ENCODE measurements at regions not wholly inside any gene's neighbourhood (a gene's known extent, or its start where the extent isn't known, plus 50 kb on each side); places are given as distances from the start of the nearest gene placed in this dataset.

- Histone ChIP-seq H3K79me2 (ENCODE audit: insufficient read depth) (no peaks in the 10 kb centered on the region), H3K4me2 (no peak overlapping the region), H3K9me3 (no peaks in the 10 kb centered on the region), H3K9ac (no peak overlapping the region), H3K27me3 (ENCODE audit: insufficient read depth) (no peaks in the 10 kb centered on the region), H3K36me3 (replicated peaks in 1 of 2; ENCODE audit: control insufficient read depth in 1 of 2, insufficient read depth in 2 of 2, low read length in 1 of 2) (no peaks in the 10 kb centered on the region), H3K27ac (ENCODE audit: low read depth in 2 of 2, low read length in 1 of 2) (peak overlapping the region in 1 of 2 experiments; percentile 84; a peak in 2 of 4 replicates), H3K4me1 (ENCODE audit: control insufficient read depth in 1 of 2, insufficient read depth in 2 of 2, low read depth in 1 of 2, low read length in 1 of 2) (peaks cover 8 to 13% of the 10 kb centered on the region in 2 experiments; a peak in 2 of 4 replicates), H3K9me2 (no peaks in the 10 kb centered on the region), H3K4me3 (ENCODE audit: low read depth in 2 of 2, low read length in 1 of 2) (no peak overlapping the region), H2AFZ (ENCODE audit: low read depth) (no peak overlapping the region), H3F3A (replicated peaks; ENCODE audit: insufficient read depth) (no peaks in the 10 kb centered on the region), H4K20me1 (ENCODE audit: insufficient read depth) (no peaks in the 10 kb centered on the region)
- ChIA-PET CTCF (interaction anchor here (1.3 to 2.5 kb wide), 2 partner anchors 15 to 643 kb away, joined by 4 to 11 read pairs; no protein-coding TSS in a partner anchor), POLR2A (no interaction called here)
- DNase-seq: peak; percentile 9
- 54% methylated on average over 5 of the region's 5 CpGs for WGBS (ENCODE audit: low lambda C conversion rate)
- TF ChIP-seq YY1 (IDR thresholded peaks at IDR 0.05; ENCODE audit: low read depth): no peak
- TF ChIP-seq REST (IDR thresholded peaks at IDR 0.05; ENCODE audit: low read depth, low read length): no peak
- TF ChIP-seq EP300 (IDR thresholded peaks at IDR 0.05; ENCODE audit: borderline replicate concordance in 1 of 2, low read depth in 1 of 2, low read length in 1 of 2): peak in 1 of 2 experiments; percentile 53; a peak in 1 of 4 replicates
- TF ChIP-seq EZH2phosphoT487 (IDR thresholded peaks at IDR 0.05; ENCODE audit: borderline replicate concordance, low read depth): no peak
- TF ChIP-seq FOSL2 (IDR thresholded peaks at IDR 0.05; ENCODE audit: borderline replicate concordance, low read depth): no peak
- 0 out of 2 replicates have a peak, but pooled peaks have one; percentile 8 for TF ChIP-seq RCOR1 (IDR thresholded peaks at IDR 0.05; ENCODE audit: low read length)
- no peak for TF ChIP-seq CHD2 (IDR thresholded peaks at IDR 0.05; ENCODE audit: low read length, partially characterized antibody)
Measured at GRCh38 chr4:53659112-53659511, 67.8 kb upstream of the LNX1 start.

GRCh38 chr4:53658029-53658428 is 66.7 kb upstream of the LNX1 start:
- Histone ChIP-seq H3K27me3 (ENCODE audit: insufficient read depth) (no peaks in the 10 kb centered on the region), H2AFZ (ENCODE audit: low read depth) (no peak overlapping the region), H3K9ac (no peak overlapping the region), H3K36me3 (replicated peaks in 1 of 2; ENCODE audit: control insufficient read depth in 1 of 2, insufficient read depth in 2 of 2, low read length in 1 of 2) (no peaks in the 10 kb centered on the region), H3K4me3 (ENCODE audit: low read depth in 2 of 2, low read length in 1 of 2) (no peak overlapping the region), H3F3A (replicated peaks; ENCODE audit: insufficient read depth) (no peaks in the 10 kb centered on the region), H3K79me2 (ENCODE audit: insufficient read depth) (no peaks in the 10 kb centered on the region), H3K4me2 (no peak overlapping the region), H3K4me1 (ENCODE audit: control insufficient read depth in 1 of 2, insufficient read depth in 2 of 2, low read depth in 1 of 2, low read length in 1 of 2) (peaks cover 9 to 20% of the 10 kb centered on the region in 2 experiments; a peak in 2 of 4 replicates), H3K9me3 (no peaks in the 10 kb centered on the region), H3K9me2 (no peaks in the 10 kb centered on the region), H4K20me1 (ENCODE audit: insufficient read depth) (no peaks in the 10 kb centered on the region), H3K27ac (ENCODE audit: low read depth in 2 of 2, low read length in 1 of 2) (peak overlapping the region in 1 of 2 experiments; percentile 84; a peak in 2 of 4 replicates)
- POLR2A ChIA-PET: no interaction called here
- no peak for DNase-seq
- no peak for TF ChIP-seq JUND (IDR thresholded peaks at IDR 0.05)
- no peak for TF ChIP-seq RAD21 (IDR thresholded peaks at IDR 0.05; ENCODE audit: low read length)
- no peak for TF ChIP-seq EZH2phosphoT487 (IDR thresholded peaks at IDR 0.05; ENCODE audit: borderline replicate concordance, low read depth)
- no peak for TF ChIP-seq CHD2 (IDR thresholded peaks at IDR 0.05; ENCODE audit: low read length, partially characterized antibody)
- no peak for TF ChIP-seq CTCF (IDR thresholded peaks at IDR 0.05)
- no peak for TF ChIP-seq TCF12 (IDR thresholded peaks at IDR 0.05)
- no peak for TF ChIP-seq MAX (IDR thresholded peaks at IDR 0.05; ENCODE audit: low read depth)
- TF ChIP-seq YY1 (IDR thresholded peaks at IDR 0.05; ENCODE audit: low read depth): no peak
- no peak for TF ChIP-seq RXRA (IDR thresholded peaks at IDR 0.05; ENCODE audit: borderline replicate concordance, low read depth)
- TF ChIP-seq TAF1 (IDR thresholded peaks at IDR 0.05; ENCODE audit: borderline replicate concordance, low read depth, low read length): no peak
- no peak for TF ChIP-seq NRF1 (IDR thresholded peaks at IDR 0.05; ENCODE audit: low read depth, low read length)
- TF ChIP-seq MEF2A (IDR thresholded peaks at IDR 0.05; ENCODE audit: borderline replicate concordance, low read depth): no peak
- TF ChIP-seq PBX3 (IDR thresholded peaks at IDR 0.05): no peak
- TF ChIP-seq RCOR1 (IDR thresholded peaks at IDR 0.05; ENCODE audit: low read length): no peak
- TF ChIP-seq GATA2 (CRISPR knock-in tag; IDR thresholded peaks at IDR 0.05): no peak
- no peak for TF ChIP-seq SIN3A (IDR thresholded peaks at IDR 0.05; ENCODE audit: borderline replicate concordance, low read depth, low read length)
- TF ChIP-seq IRF3 (IDR thresholded peaks at IDR 0.05; ENCODE audit: low read depth, low read length): no peak
- CTCF ChIA-PET: interaction anchor here (1.0 kb wide), 1 partner anchor 280 kb away, joined by 3 read pairs; no protein-coding TSS in a partner anchor
- WGBS (ENCODE audit: low lambda C conversion rate): 83% methylated on average over 1 of the region's 1 CpG
